PC-9 (cell line): ENCODE measurements at regions not wholly inside any gene's neighbourhood (a gene's known extent, or its start where the extent isn't known, plus 50 kb on each side); places are given as distances from the start of the nearest gene placed in this dataset.

ENCODE experiments used
- CTCF ChIP-seq: fragments of 200-600 bp; sonication (generic); conservative IDR thresholded peaks from 2 replicates; pipeline ENCODE4 v1.6.1; 2017; ENCODE audit warnings: mixed run types, antibody characterized with exemption, mild to moderate bottlenecking, moderate library complexity
- EZH2 ChIP-seq: fragments of 200-600 bp; sonication (generic); IDR thresholded peaks from 2 replicates; pipeline ENCODE4 v1.8.0; 2017; ENCODE audit warnings: antibody characterized with exemption, low read depth

- TF ChIP-seq CTCF = no peak
- TF ChIP-seq EZH2 = no peak
These were observed 347.2 kb upstream of the MEF2C start for GRCh38 chr5:89230178-89230577.
